COR-L47 (cell line): ENCODE measurements at regions not wholly inside any gene's neighbourhood (a gene's known extent, or its start where the extent isn't known, plus 50 kb on each side); places are given as distances from the start of the nearest gene placed in this dataset.
"Not testable (repeated sequence)": the region's sequence is repeated elsewhere in the genome, so short reads cannot be mapped to it uniquely, and the experiment has no call there.

Source experiments
- DNase-seq: peaks from one replicate; lab custom pipeline; 2025; lab: John Stamatoyannopoulos, UW

GRCh38 chr7:89618274-89618673 is 536.0 kb upstream of the STEAP1 start:
- DNase-seq = no peak

GRCh38 chr7:89621925-89622641 is 532.2 kb upstream of the STEAP1 start:
- no peak for DNase-seq

GRCh38 chr7:89623018-89623672 is 531.1 kb upstream of the STEAP1 start:
- peak; percentile 3 for DNase-seq

- not testable (repeated sequence) for DNase-seq
These were observed 530.1 kb upstream of the STEAP1 start for GRCh38 chr7:89624155-89624554.

- DNase-seq = no peak
These were observed 505.8 kb upstream of the STEAP1 start for GRCh38 chr7:89648509-89648908.

- no peak for DNase-seq
These were observed 498.3 kb upstream of the STEAP1 start for GRCh38 chr7:89655946-89656345.

GRCh38 chr7:89661876-89662275 is 492.4 kb upstream of the STEAP1 start:
- no peak for DNase-seq

GRCh38 chr7:89666136-89666835 is 488.0 kb upstream of the STEAP1 start:
- DNase-seq = no peak

GRCh38 chr7:89680161-89680560 is 474.1 kb upstream of the STEAP1 start:
- DNase-seq = no peak

- no peak for DNase-seq
These were observed 472.8 kb upstream of the STEAP1 start for GRCh38 chr7:89681448-89681847.

GRCh38 chr7:89685287-89685686 is 469.0 kb upstream of the STEAP1 start:
- no peak for DNase-seq

GRCh38 chr7:89687211-89687610 is 467.1 kb upstream of the STEAP1 start:
- no peak for DNase-seq

- no peak for DNase-seq
These were observed 459.0 kb upstream of the STEAP1 start for GRCh38 chr7:89695241-89695640.

- no peak for DNase-seq
These were observed 440.1 kb upstream of the STEAP1 start for GRCh38 chr7:89714131-89714530.

GRCh38 chr7:89718941-89719340 is 435.3 kb upstream of the STEAP1 start:
- DNase-seq = peak; percentile 15

- DNase-seq = no peak
These were observed 425.8 kb upstream of the STEAP1 start for GRCh38 chr7:89728481-89728880.

GRCh38 chr7:89731751-89732445 is 422.4 kb upstream of the STEAP1 start:
- DNase-seq = no peak

- DNase-seq = no peak
These were observed 415.7 kb upstream of the STEAP1 start for GRCh38 chr7:89738549-89738948.

- DNase-seq = no peak
These were observed 396.4 kb upstream of the STEAP1 start for GRCh38 chr7:89757910-89758309.

- no peak for DNase-seq
These were observed 393.6 kb upstream of the STEAP1 start for GRCh38 chr7:89760690-89761089.

- DNase-seq = no peak
These were observed 393.1 kb upstream of the STEAP1 start for GRCh38 chr7:89761173-89761572.

GRCh38 chr7:89770161-89770560 is 384.1 kb upstream of the STEAP1 start:
- no peak for DNase-seq
